Muscle layer of duodenum (tissue), 2 donors: ENCODE measurements at regions not wholly inside any gene's neighbourhood (a gene's known extent, or its start where the extent isn't known, plus 50 kb on each side); places are given as distances from the start of the nearest gene placed in this dataset.

Experiments used
- H3K27ac ChIP-seq: one replicate; pipeline ENCODE4 v1.7.0; 2013; ENCODE audit warnings: mild to moderate bottlenecking, low read length
- H3K27me3 ChIP-seq: one replicate; pipeline ENCODE4 v1.7.0; 2013; ENCODE audit warnings: low read depth, mild to moderate bottlenecking, control low read depth, low read length
- H3K36me3 ChIP-seq, 2 donors: one replicate each; pipeline ENCODE4 v1.7.0; 2013; ENCODE audit warnings: low read length in 2 of 2, control low read depth in 1 of 2, mild to moderate bottlenecking in 1 of 2; ENCODE audit not compliant: insufficient read depth in 2 of 2, control insufficient read depth in 1 of 2
- H3K4me1 ChIP-seq, 2 donors: one replicate each; pipeline ENCODE4 v1.7.0; 2013; ENCODE audit warnings: low read length in 2 of 2, mild to moderate bottlenecking in 2 of 2, control low read depth in 1 of 2, moderate library complexity in 1 of 2; ENCODE audit not compliant: insufficient read depth in 2 of 2, control insufficient read depth in 1 of 2
- H3K4me3 ChIP-seq, 2 donors: one replicate each; pipeline ENCODE4 v1.7.0; 2013; ENCODE audit warnings: low read length in 2 of 2, low read depth in 1 of 2, mild to moderate bottlenecking in 1 of 2
- H3K9me3 ChIP-seq, 2 donors: one replicate each; pipeline ENCODE4 v1.7.0; 2013; ENCODE audit warnings: low read length in 2 of 2, control low read depth in 1 of 2, mild to moderate bottlenecking in 1 of 2; ENCODE audit not compliant: control insufficient read depth in 1 of 2
- donor health status: healthy.

DNA sequence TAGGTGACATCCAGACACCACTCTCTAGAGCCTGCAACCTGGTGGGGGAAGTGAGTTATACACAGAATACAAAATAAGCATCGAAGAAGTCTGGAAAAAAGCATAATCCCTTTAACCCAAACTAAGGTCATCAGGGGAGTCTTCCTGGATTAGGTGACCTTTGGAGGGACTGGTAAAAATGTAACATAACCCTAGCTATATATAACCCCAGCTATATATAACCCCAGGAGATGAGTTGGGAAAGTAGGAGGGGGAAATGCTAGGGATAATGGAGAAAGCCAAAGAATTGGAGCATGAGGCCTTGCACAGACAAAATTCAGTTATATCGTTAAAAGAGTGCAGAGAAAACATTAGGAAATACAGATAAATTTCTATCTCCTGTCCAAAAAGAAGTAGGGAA lies 164.8 kb downstream of the QRSL1 start:
- no peak overlapping the region for H3K27ac ChIP-seq
- no peak overlapping the region for H3K4me3 ChIP-seq
- no peaks in the 10 kb centered on the region for H3K4me1 ChIP-seq
- no peaks in the 10 kb centered on the region for H3K9me3 ChIP-seq
- H3K27me3 ChIP-seq = no peaks in the 10 kb centered on the region
- no peaks in the 10 kb centered on the region for H3K36me3 ChIP-seq

DNA sequence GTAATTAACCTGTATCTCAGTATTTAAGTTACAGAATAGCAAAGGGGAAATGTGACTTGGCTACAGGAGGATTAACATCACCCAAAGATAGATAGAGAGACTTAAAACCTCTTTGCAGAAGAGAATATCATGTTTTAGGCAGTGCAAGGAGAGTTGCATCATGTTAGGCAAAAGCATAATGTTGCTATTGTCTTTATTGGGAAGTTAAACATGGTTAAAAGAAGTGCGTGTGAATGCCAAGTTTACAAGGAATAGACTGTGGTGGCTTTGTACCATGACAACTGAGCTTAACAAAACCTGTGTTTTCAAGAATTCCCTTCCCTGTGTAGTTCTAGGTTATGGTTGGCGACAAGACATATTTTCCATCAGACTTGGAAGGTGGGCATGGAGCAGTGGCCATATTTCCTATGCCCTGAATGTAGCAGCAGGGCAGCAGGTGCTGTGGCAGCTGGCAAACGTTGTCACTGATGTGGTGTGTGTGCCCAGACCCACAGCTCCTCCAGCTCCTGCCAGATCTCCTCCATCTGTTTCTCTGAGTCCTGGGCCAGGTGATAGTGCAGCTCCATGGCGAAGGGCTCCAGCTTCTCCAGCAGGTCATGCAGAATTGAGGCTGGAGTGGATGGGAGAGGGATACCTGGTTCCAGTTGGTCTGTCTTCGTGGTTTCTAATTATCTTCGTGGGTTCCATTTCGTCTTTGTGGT lies 163.3 kb downstream of the QRSL1 start:
- no peaks in the 10 kb centered on the region for H3K9me3 ChIP-seq
- H3K36me3 ChIP-seq = no peaks in the 10 kb centered on the region
- H3K27ac ChIP-seq = no peak overlapping the region
- H3K4me3 ChIP-seq = no peak overlapping the region
- no peaks in the 10 kb centered on the region for H3K4me1 ChIP-seq
- no peaks in the 10 kb centered on the region for H3K27me3 ChIP-seq

DNA sequence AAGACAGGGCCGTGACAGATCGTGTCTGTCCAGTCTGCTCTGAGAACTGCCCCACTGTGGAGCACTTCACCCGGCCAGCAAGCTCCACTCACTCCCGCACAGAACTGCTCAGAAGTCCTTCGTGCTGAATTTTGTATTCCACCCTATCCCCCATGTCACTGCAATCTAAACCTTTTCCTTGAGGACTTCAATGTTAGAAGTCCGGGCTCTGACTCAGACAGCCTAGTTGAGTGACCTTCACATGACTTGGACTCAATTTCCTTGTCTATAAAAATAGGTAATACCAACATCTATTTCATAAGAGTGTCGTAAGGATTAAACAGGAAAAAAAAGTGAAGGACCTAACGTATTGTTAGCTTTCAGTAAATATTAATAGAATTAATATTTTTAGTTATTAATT lies 161.6 kb downstream of the QRSL1 start:
- Histone ChIP-seq H3K4me1 (no peaks in the 10 kb centered on the region), H3K27ac (no peak overlapping the region), H3K4me3 (no peak overlapping the region), H3K27me3 (no peaks in the 10 kb centered on the region), H3K36me3 (no peaks in the 10 kb centered on the region), H3K9me3 (no peaks in the 10 kb centered on the region)

DNA sequence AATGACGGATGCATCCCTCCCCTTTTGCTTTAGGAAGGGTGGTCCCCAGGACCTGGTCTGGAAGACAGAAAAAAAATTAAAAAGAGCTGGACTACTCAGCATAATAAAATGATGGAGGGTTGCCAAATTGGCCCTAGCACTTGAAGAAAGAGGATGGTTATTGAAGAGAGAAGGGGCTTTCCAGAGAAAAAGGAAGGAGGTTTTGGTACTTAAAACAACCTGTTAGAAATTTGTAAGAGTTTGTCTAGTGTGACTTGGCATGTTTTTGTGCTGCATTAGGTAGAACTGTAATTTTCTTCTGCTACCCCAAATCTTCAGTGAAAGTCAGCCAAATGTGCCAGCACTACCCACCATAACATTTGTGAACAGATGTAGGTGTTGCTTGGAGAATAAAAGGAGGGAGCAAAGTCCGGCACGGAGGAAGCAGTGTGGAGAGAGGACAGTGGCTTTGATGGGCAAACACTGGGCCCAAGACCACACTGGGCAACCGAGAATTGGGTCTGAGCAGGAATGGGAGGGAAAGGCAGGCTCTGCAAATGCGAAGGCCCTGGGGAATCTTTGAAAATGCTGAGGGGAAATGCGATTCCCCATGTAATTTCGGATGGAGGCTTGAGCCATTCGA lies 160.9 kb downstream of the QRSL1 start:
- Histone ChIP-seq H3K9me3 (no peaks in the 10 kb centered on the region), H3K4me3 (no peak overlapping the region), H3K4me1 (no peaks in the 10 kb centered on the region), H3K27ac (no peak overlapping the region), H3K36me3 (no peaks in the 10 kb centered on the region), H3K27me3 (no peaks in the 10 kb centered on the region)

DNA sequence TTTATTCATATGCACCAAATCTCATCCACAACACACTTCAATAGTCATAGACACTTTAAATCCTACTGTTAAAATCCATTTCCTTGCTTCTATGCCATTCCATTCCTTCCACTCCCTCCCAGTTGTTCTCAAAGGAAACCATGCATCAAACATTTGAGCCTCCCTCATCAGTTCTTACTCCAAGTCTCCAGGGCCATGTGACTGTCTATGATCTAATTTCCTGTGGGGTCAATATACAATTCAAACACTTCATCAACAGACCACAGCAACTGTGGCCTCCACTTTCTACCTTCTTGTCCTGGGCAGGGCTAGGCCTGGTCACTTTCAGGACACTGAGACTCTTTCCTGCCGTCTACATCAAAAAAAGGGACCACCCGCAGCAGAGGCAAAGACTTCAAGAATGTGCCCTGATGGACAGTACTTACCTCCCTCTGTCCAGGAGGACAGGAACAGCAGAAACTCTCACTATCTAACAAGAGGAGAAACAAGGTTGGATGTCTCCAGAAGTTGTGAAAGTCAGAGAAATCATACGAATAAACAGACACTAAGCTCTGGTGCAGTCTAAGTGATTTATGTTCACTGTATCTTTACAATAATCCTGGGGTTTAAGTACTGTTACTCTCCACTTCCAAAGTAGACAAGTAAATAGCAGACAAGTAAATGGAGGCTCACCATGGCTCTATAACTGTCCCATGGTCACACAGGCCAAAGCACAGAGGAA lies 160.2 kb downstream of the QRSL1 start:
- Histone ChIP-seq H3K27ac (no peak overlapping the region), H3K36me3 (no peaks in the 10 kb centered on the region), H3K9me3 (no peaks in the 10 kb centered on the region), H3K27me3 (no peaks in the 10 kb centered on the region), H3K4me1 (no peaks in the 10 kb centered on the region), H3K4me3 (no peak overlapping the region)

DNA sequence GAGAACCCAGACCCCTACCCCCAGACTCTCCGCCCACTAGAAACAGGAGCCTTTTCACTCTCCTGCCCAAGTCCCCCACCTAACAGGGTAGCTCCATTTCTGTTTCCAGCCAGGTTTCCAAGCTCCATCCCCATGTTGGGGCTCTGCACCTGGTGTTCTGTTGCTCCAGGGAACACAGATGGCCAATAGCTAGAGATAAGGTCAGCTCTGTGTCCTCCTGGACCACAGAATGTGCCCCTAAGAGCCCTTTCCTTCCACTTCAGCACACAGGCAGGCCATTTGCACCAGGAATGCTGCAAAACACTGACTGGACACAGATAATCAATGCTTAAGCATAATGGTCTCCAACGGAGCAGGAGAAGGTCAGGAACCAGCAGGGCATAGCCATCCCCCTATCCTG lies 159.4 kb downstream of the QRSL1 start:
- Histone ChIP-seq H3K4me3 (no peak overlapping the region), H3K4me1 (no peaks in the 10 kb centered on the region), H3K27ac (no peak overlapping the region)

DNA sequence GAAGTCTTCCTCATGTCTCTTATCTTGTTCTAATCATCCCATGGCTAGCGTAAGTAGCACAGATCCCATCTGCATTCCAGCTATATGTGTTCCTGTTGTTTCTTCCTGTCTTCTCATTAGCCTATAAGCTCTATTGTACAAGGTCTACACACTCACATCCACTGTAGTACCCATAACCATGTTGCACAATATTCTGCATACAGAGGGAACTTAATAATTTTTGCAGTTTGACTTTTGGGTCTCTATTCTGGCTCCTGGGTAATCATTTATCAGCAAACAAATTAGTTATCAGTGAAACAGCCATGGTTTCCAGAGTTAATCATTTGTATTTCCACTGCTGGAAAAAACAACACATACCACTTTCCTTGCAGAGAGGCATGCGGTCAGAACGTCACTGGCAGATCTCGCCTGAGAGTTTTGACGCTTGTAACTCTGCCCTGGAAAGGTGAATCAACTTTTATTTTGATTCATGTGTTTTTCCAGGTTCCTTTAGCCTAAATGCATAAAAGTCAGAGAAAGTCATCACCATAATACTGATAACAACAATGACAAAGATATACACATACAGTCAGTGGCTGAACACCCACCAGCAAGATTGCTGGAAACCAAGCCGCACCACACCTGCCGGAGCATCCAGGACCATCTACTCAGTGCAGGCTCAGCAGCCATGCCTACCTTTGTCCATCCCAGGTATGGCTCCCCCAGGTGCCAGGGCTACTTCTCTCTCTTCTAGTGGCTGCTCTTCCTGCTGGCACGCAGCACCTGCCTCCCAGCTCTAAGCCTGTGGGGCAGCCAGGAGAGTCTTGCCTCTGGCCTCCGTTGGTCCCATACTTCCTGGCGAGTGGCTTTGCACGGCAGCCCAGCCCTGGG lies 158.2 kb downstream of the QRSL1 start:
- Histone ChIP-seq H3K9me3 (no peaks in the 10 kb centered on the region), H3K4me1 (no peaks in the 10 kb centered on the region), H3K36me3 (no peaks in the 10 kb centered on the region), H3K27ac (no peak overlapping the region), H3K27me3 (no peaks in the 10 kb centered on the region), H3K4me3 (no peak overlapping the region)

More for the DNA sequence above, 159.4 kb downstream of the QRSL1 start:
- H3K36me3 ChIP-seq = no peaks in the 10 kb centered on the region
- H3K27me3 ChIP-seq = no peaks in the 10 kb centered on the region
- H3K9me3 ChIP-seq = no peaks in the 10 kb centered on the region

DNA sequence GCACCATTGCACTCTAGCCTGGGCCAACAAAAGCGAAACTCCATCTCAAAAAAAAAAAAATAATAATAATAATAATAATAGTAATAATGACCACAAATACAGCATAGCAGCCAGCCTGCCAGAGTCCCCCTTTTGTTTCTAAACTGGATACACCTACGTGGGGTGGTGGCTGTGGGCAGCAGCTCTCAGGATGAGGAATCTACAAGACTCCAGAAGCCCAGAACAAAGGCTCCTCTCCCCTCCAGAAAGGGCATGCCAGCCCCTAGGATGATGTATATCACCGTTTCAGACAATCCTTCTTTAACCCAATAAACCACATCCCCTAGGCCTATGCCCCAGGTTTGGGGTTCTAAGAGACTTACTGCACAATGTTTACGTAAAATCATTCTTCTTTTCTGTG lies 155.9 kb downstream of the QRSL1 start:
- no peaks in the 10 kb centered on the region for H3K4me1 ChIP-seq
- no peaks in the 10 kb centered on the region for H3K36me3 ChIP-seq
- H3K27me3 ChIP-seq = no peaks in the 10 kb centered on the region
- no peaks in the 10 kb centered on the region for H3K9me3 ChIP-seq
- H3K27ac ChIP-seq = no peak overlapping the region
- no peak overlapping the region for H3K4me3 ChIP-seq

DNA sequence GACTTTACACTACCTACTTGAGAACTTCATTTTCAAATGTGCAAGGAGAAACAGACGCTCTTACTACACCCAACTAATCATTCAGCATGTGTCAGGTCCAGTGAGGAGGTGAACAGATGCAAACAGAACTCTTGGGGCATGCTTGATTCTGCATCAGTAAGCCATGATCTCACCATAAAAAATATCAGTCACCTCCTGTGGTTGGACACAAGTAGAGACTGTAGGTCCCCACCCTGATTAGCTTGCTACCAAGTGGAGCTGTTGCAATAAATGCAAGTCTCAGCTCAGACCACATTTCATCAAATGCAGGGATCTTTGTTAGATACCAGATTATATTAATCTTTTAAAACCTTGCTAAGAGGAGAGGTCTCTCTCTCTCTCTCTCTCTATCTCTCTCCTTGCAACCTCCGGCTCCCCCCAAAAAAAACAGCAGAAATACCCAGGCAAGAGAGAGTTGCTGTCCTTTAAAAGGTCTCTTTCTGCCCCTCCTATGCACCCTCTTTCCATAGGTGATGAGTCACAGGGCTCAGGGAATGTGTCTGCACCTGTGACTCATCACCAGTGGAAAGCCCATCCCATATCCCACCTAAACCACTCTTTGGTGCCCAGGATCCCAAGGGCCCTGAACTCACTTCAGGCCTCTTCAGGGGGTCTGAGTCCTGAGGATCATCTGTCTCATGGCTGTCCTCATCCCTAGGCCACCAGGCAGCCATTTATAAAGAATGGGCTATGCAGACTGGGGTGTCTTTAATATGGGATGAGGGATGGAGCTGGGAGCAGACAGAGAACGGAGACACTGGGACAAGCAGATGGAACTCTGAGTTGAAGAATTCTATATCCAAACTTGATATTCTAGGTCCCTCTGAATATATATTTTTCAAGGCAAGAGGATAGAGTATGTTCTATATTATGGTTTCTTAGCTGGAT lies 154.5 kb downstream of the QRSL1 start:
- H3K4me3 ChIP-seq = no peak overlapping the region

DNA sequence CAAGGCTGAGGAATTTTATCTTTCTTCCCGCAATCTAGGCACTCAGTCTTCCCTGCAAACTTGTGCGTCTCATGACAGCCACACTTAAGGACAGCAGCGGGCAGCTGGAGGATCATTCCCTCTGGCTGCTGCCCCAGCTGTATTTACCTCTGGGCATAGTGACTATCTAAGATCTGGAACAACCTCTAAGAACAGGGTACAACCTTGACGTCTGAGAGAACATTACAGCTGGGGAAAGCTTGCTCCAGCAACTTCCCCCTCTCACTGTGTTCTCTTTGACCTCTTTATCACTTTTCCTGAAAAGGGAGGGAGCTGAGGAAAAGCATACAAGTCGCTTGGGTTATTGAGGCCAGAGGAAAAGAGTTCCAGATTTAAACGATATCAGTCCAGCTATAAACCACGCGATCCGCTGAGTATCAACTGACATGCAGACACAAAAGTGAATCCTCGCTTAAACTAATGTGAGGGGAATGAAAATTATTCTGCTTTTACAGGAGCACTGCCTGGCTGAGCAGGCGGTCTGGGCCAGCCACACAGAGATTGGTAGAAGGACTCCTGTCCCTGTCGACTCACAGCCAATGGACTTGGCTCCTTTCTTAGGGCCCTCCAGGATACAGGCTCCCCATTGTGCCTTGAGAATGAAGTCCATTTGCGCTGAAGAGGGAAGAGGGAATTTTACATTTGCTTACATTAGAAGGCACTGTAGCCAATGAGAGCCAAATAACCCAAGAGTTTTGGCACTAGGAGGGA lies 153.3 kb downstream of the QRSL1 start:
- no peaks in the 10 kb centered on the region for H3K36me3 ChIP-seq
- peaks cover 0 to 5% of the 10 kb centered on the region in 2 donors for H3K9me3 ChIP-seq
- no peaks in the 10 kb centered on the region for H3K4me1 ChIP-seq
- no peak overlapping the region for H3K4me3 ChIP-seq
- no peak overlapping the region for H3K27ac ChIP-seq
- no peaks in the 10 kb centered on the region for H3K27me3 ChIP-seq

More for the DNA sequence above, 154.5 kb downstream of the QRSL1 start:
- no peaks in the 10 kb centered on the region for H3K4me1 ChIP-seq
- peaks cover 0 to 3% of the 10 kb centered on the region in 2 donors for H3K9me3 ChIP-seq
- no peak overlapping the region for H3K27ac ChIP-seq
- H3K27me3 ChIP-seq = no peaks in the 10 kb centered on the region
- H3K36me3 ChIP-seq = no peaks in the 10 kb centered on the region
